ENCODE measurements at regions not wholly inside any gene's neighbourhood (a gene's known extent, or its start where the extent isn't known, plus 50 kb on each side); places are given as distances from the start of the nearest gene placed in this dataset.

DNA sequence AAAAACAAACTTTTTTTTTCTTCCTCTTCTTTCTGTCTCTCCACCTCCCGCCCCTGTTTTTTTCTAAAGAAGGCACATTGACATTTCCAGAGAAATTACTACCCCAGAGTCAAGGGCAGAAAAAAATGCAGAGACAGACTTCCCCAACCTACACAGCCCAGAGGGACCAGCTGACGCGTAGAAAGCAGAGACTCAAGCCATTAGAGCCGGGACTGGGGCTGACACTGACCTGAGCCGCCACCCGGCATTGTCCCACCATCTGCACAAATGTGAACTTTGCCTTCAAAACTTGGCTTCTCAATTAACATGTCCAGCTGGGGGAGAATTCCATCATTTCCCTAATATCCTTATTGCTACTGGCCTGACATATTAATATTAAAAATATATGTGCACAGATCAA lies 385.6 kb downstream of the NR2F2 start:
- H3K27me3 Mint-ChIP-seq (ENCODE audit: low read depth) = peaks cover 15% of the 10 kb centered on the region
- no peak for ATAC-seq
- H3K27ac Mint-ChIP-seq = no peak overlapping the region
- ChIA-PET POLR2A (no interaction called here), CTCF (no interaction called here)
- no peaks in the 10 kb centered on the region for H3K36me3 Mint-ChIP-seq
- H3K9me3 Mint-ChIP-seq = no peaks in the 10 kb centered on the region
- TF ChIP-seq, protein P1, sequence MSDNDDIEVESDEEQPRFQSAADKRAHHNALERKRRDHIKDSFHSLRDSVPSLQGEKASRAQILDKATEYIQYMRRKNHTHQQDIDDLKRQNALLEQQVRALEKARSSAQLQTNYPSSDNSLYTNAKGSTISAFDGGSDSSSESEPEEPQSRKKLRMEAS (CRISPR knock-in tag; IDR thresholded peaks at IDR 0.05) = no peak
- no peak for TF ChIP-seq RORB (CRISPR knock-in tag; IDR thresholded peaks at IDR 0.05)
- H3K4me1 Mint-ChIP-seq = peaks cover 17% of the 10 kb centered on the region
- H3K4me3 Mint-ChIP-seq = no peak overlapping the region
- no peak for DNase-seq (ENCODE audit: low spot score)

DNA sequence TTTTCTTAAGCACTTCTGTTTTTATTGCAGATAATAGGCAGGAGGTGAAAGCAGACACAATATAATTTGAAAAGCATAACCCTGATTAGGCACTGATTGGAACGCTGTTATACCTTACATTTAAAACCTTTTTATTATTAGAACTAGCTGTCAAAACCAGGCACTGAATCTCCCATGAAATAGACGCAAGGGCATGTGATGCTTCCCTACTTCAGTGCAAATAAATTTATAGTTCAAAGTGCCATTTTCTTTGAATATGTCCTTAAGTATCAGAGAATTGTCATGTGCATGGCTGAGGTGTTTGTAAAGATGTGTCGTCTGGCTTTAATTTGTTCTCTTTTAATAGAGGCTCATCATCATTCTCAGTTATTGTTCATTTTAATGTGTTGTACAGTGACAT lies 386.0 kb downstream of the NR2F2 start:
- ChIA-PET POLR2A (no interaction called here), CTCF (no interaction called here)
- peaks cover 17% of the 10 kb centered on the region for H3K4me1 Mint-ChIP-seq
- no peak for ATAC-seq
- no peak overlapping the region for H3K4me3 Mint-ChIP-seq
- DNase-seq (ENCODE audit: low spot score) = no peak
- peaks cover 15% of the 10 kb centered on the region for H3K27me3 Mint-ChIP-seq (ENCODE audit: low read depth)
- no peak overlapping the region for H3K27ac Mint-ChIP-seq
- TF ChIP-seq, protein P2, sequence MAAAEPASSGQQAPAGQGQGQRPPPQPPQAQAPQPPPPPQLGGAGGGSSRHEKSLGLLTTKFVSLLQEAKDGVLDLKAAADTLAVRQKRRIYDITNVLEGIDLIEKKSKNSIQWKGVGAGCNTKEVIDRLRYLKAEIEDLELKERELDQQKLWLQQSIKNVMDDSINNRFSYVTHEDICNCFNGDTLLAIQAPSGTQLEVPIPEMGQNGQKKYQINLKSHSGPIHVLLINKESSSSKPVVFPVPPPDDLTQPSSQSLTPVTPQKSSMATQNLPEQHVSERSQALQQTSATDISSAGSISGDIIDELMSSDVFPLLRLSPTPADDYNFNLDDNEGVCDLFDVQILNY (CRISPR knock-in tag; IDR thresholded peaks at IDR 0.05) = no peak
- TF ChIP-seq OVOL2 (CRISPR knock-in tag; IDR thresholded peaks at IDR 0.05; ENCODE audit: borderline replicate concordance) = no peak
- TF ChIP-seq, protein P3, sequence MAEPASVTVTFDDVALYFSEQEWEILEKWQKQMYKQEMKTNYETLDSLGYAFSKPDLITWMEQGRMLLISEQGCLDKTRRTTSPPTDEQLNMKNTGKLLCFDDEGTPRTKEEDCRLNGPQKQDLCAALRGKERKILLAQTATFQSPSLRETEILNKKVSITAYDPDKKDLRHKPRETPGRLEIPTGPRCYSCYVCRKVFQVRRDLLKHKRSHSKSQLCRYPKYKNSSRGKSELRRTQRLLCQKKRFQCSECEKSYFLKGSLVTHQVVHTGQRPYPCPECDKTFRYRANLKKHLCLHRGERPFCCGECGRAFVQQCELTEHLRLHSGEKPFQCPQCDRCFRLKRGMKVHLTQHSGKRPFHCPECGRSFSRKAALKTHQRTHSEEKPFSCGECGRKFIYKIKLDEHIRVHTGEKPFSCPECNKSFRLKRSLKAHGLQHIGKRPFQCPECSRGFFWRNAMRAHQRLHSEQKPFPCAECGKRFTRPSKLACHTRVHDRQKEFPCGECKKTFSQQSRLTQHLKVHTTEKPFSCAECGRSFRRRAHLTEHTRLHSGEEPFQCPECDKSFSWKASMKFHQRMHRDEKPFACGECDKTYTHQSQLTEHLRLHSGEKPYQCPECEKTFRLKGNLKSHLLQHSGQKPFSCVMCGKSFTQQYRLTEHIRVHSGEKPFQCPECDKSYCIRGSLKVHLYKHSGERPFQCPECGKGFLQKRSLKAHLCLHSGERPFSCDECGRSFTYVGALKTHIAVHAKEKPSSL (CRISPR knock-in tag; conservative IDR thresholded peaks at IDR 0.05) = no peak
- no peak for TF ChIP-seq IRF2 (CRISPR knock-in tag; IDR thresholded peaks at IDR 0.05; ENCODE audit: borderline replicate concordance, low read depth)
- no peak for TF ChIP-seq ZNF263 (CRISPR knock-in tag; IDR thresholded peaks at IDR 0.05; ENCODE audit: low read depth)
- no peak for TF ChIP-seq ZNF416 (CRISPR knock-in tag; IDR thresholded peaks at IDR 0.05)
- no peak for TF ChIP-seq GABPB1 (CRISPR knock-in tag; IDR thresholded peaks at IDR 0.05)
- TF ChIP-seq ESRRA (CRISPR knock-in tag; IDR thresholded peaks at IDR 0.05; ENCODE audit: borderline replicate concordance) = no peak
- no peak for TF ChIP-seq SP1 (CRISPR knock-in tag; conservative IDR thresholded peaks at IDR 0.05)
- TF ChIP-seq FOXJ3 (CRISPR knock-in tag; IDR thresholded peaks at IDR 0.05; ENCODE audit: borderline replicate concordance) = no peak
- no peak for TF ChIP-seq ZNF671 (CRISPR knock-in tag; IDR thresholded peaks at IDR 0.05)
- TF ChIP-seq NFE2L1 (CRISPR knock-in tag; IDR thresholded peaks at IDR 0.05) = no peak
- TF ChIP-seq ATF1 (CRISPR knock-in tag; IDR thresholded peaks at IDR 0.05) = no peak
- TF ChIP-seq, protein P4, sequence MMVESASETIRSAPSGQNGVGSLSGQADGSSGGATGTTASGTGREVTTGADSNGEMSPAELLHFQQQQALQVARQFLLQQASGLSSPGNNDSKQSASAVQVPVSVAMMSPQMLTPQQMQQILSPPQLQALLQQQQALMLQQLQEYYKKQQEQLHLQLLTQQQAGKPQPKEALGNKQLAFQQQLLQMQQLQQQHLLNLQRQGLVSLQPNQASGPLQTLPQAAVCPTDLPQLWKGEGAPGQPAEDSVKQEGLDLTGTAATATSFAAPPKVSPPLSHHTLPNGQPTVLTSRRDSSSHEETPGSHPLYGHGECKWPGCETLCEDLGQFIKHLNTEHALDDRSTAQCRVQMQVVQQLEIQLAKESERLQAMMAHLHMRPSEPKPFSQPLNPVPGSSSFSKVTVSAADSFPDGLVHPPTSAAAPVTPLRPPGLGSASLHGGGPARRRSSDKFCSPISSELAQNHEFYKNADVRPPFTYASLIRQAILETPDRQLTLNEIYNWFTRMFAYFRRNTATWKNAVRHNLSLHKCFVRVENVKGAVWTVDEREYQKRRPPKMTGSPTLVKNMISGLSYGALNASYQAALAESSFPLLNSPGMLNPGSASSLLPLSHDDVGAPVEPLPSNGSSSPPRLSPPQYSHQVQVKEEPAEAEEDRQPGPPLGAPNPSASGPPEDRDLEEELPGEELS (CRISPR knock-in tag; IDR thresholded peaks at IDR 0.05) = no peak
- TF ChIP-seq CREB1 (CRISPR knock-in tag; IDR thresholded peaks at IDR 0.05) = no peak
- no peak for TF ChIP-seq KAT7 (CRISPR knock-in tag; IDR thresholded peaks at IDR 0.05; ENCODE audit: borderline replicate concordance)
- no peak for TF ChIP-seq RELA (CRISPR knock-in tag; IDR thresholded peaks at IDR 0.05; ENCODE audit: borderline replicate concordance)
- TF ChIP-seq, protein P5, sequence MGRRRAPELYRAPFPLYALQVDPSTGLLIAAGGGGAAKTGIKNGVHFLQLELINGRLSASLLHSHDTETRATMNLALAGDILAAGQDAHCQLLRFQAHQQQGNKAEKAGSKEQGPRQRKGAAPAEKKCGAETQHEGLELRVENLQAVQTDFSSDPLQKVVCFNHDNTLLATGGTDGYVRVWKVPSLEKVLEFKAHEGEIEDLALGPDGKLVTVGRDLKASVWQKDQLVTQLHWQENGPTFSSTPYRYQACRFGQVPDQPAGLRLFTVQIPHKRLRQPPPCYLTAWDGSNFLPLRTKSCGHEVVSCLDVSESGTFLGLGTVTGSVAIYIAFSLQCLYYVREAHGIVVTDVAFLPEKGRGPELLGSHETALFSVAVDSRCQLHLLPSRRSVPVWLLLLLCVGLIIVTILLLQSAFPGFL (CRISPR knock-in tag; IDR thresholded peaks at IDR 0.05; ENCODE audit: borderline replicate concordance) = no peak
- TF ChIP-seq, protein P6, sequence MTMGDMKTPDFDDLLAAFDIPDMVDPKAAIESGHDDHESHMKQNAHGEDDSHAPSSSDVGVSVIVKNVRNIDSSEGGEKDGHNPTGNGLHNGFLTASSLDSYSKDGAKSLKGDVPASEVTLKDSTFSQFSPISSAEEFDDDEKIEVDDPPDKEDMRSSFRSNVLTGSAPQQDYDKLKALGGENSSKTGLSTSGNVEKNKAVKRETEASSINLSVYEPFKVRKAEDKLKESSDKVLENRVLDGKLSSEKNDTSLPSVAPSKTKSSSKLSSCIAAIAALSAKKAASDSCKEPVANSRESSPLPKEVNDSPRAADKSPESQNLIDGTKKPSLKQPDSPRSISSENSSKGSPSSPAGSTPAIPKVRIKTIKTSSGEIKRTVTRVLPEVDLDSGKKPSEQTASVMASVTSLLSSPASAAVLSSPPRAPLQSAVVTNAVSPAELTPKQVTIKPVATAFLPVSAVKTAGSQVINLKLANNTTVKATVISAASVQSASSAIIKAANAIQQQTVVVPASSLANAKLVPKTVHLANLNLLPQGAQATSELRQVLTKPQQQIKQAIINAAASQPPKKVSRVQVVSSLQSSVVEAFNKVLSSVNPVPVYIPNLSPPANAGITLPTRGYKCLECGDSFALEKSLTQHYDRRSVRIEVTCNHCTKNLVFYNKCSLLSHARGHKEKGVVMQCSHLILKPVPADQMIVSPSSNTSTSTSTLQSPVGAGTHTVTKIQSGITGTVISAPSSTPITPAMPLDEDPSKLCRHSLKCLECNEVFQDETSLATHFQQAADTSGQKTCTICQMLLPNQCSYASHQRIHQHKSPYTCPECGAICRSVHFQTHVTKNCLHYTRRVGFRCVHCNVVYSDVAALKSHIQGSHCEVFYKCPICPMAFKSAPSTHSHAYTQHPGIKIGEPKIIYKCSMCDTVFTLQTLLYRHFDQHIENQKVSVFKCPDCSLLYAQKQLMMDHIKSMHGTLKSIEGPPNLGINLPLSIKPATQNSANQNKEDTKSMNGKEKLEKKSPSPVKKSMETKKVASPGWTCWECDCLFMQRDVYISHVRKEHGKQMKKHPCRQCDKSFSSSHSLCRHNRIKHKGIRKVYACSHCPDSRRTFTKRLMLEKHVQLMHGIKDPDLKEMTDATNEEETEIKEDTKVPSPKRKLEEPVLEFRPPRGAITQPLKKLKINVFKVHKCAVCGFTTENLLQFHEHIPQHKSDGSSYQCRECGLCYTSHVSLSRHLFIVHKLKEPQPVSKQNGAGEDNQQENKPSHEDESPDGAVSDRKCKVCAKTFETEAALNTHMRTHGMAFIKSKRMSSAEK (CRISPR knock-in tag; IDR thresholded peaks at IDR 0.05; ENCODE audit: borderline replicate concordance) = no peak
- H3K9me3 Mint-ChIP-seq = no peaks in the 10 kb centered on the region
- no peaks in the 10 kb centered on the region for H3K36me3 Mint-ChIP-seq

All from WTC11 (cell line).